Vagina (tissue), 2 donors: ENCODE measurements at regions not wholly inside any gene's neighbourhood (a gene's known extent, or its start where the extent isn't known, plus 50 kb on each side); places are given as distances from the start of the nearest gene placed in this dataset.

ENCODE experiments used
- CTCF ChIP-seq, 3 experiments: fragments of 450-650 bp in 2 of 3; fragments of 200-600 bp in 1 of 3; sonication (generic) in 1 of 3; IDR thresholded peaks; one replicate each; pipeline ENCODE4 v1.5.1; 2017 to 2019; ENCODE audit warnings: antibody characterized with exemption in 3 of 3, mild to moderate bottlenecking in 2 of 3, moderate library complexity in 2 of 3
- POLR2A ChIP-seq, 2 donors: fragments of 450-650 bp; IDR thresholded peaks; one replicate each; pipeline ENCODE4 v1.6.1; 2017; ENCODE audit warnings: antibody characterized with exemption in 2 of 2, mild to moderate bottlenecking in 2 of 2, moderate library complexity in 2 of 2
- POLR2AphosphoS5 ChIP-seq, 2 donors: sonication (generic); formaldehyde crosslinking; IDR thresholded peaks; one replicate each; pipeline ENCODE4 v1.9.0; 2017; ENCODE audit warnings: antibody characterized with exemption in 2 of 2, mild to moderate bottlenecking in 2 of 2, low read depth in 1 of 2; ENCODE audit not compliant: insufficient read depth in 1 of 2

- peak in 2 of 3 experiments; percentile 23 to 38 for TF ChIP-seq CTCF (IDR thresholded peaks at IDR 0.05)
- TF ChIP-seq POLR2AphosphoS5 (IDR thresholded peaks at IDR 0.05; ENCODE audit: insufficient read depth in 1 of 2, low read depth in 1 of 2): no peak
- no peak for TF ChIP-seq POLR2A (IDR thresholded peaks at IDR 0.05)
Observed at GRCh38 chr21:32826329-32827167, 55.0 kb upstream of the PAXBP1 start.
